ENCODE measurements at regions not wholly inside any gene's neighbourhood (a gene's known extent, or its start where the extent isn't known, plus 50 kb on each side); places are given as distances from the start of the nearest gene placed in this dataset.

DNA sequence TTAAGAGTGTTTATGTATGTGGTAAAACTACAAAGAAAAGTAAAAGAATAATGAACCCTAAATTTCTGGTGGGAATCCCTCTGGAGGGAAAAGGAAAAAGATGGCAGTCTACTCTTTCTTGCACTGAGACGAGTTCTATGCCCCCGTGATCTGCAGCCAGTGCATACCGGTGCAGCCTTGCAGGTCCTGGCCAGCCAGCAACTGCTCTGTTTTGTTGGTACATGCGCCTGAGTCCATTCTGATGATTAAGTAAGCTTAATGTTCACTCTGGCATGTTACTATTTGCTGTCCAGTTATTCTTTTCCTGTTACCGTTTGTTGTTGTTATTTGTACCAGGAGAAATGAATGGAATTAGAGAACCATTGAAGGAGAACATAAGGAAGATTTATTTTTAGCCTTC is 95.1 kb upstream of the TMC3 start:
- Mint-ChIP-seq H3K9me3 (peaks cover 17% of the 10 kb centered on the region), H3K4me1 (ENCODE audit: low read depth) (no peaks in the 10 kb centered on the region), H3K36me3 (ENCODE audit: low read depth) (peaks cover 3% of the 10 kb centered on the region), H3K27ac (no peak overlapping the region), H3K27me3 (peaks cover 41% of the 10 kb centered on the region), H3K4me3 (no peak overlapping the region)
- DNase-seq: no peak

DNA sequence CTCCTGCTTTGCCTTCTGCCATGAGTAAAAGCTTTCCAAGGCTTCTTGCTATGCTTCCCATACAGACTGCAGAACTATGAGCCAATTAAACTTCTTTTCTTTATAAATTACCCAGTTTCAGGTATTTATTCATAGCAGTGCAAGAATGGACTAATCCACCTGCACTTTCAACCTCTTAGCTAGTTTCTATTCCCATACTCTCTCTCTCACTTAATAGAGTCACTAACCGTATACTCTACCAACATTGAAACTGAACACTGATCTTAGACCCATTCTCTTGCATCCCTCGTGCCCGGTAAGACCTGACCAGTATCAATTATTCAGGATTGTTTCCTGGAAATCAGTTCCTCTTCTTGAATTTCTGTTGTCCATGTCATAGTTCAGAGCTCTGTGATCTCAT is 92.7 kb upstream of the TMC3 start:
- Mint-ChIP-seq H3K27ac (no peak overlapping the region), H3K9me3 (peaks cover 29% of the 10 kb centered on the region), H3K4me3 (no peak overlapping the region), H3K27me3 (peaks cover 34% of the 10 kb centered on the region), H3K4me1 (ENCODE audit: low read depth) (no peaks in the 10 kb centered on the region), H3K36me3 (ENCODE audit: low read depth) (peaks cover 3% of the 10 kb centered on the region)
- no peak for DNase-seq

DNA sequence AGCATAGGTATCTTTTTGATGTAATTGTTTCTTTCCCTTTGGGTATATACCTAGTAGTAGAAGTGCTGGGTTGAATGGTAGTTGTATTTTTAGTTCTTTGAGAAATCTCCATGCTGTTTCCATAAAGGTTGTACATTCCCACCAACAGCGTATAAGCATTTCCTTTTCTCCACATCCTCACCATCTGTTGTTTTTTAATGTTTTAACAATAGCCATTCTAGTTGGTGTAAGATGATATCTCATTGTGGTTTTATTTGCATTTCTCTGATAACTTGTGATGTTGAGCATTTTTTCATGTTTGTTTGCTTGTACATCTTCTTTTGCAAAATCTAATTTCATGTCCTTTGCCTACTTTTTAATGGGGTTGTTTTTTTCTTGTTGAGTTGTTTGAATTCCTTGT is 80.0 kb upstream of the TMC3 start:
- Mint-ChIP-seq H3K4me1 (ENCODE audit: low read depth) (peaks cover 8% of the 10 kb centered on the region), H3K9me3 (peaks cover 12% of the 10 kb centered on the region), H3K36me3 (ENCODE audit: low read depth) (no peaks in the 10 kb centered on the region), H3K27me3 (peaks cover 19% of the 10 kb centered on the region), H3K4me3 (no peak overlapping the region), H3K27ac (no peak overlapping the region)
- no peak for DNase-seq

DNA sequence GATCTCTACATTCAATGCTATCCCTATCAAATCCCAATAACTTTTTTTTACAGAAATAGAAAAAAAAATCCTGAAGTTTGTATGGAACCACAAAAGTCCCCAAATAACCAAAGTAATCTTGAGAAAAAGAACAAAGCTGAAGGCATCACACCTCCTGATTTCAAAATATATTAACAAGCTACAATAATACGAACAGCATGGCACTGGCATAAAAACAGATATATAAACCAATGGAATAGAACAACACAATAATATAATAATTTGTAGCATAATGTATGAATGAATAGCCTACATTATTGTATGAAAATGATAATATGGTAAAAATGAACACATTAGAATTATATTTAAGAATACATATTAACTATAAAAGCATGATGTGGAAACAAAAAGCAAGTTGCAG is 76.7 kb upstream of the TMC3 start:
- H3K4me1 Mint-ChIP-seq (ENCODE audit: low read depth): no peaks in the 10 kb centered on the region

DNA sequence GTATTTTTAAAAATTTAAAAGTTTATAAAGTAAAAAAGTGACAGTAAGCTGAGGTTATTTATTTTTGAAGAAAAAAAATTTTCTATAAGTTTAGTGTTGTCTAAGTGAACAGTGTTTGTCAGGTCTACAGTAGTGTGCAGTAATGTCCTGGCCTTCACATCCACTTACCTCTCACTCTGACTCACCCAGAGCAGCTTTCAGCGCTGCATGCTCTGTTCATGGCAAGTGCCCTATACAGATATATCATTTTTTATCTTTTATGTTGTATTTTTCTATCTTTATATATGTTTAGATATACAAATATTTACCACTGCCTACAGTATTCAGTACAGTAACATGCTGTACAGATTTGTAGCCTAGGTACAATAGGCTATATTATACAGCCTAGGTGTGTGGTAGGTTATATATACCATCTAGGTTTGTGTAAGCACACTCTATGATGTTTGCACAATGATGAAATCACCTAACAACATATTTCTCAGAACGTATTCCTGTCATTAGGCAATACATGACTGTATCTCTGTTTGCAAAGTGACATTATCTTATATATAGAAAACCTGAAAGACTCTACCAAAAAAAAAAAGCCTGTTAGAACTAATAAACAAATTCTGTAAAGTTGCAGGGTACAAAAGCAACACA is 75.9 kb upstream of the TMC3 start:
- Mint-ChIP-seq H3K4me1 (ENCODE audit: low read depth) (no peaks in the 10 kb centered on the region), H3K27me3 (peaks cover 17% of the 10 kb centered on the region), H3K27ac (no peak overlapping the region), H3K4me3 (no peak overlapping the region), H3K9me3 (peaks cover 19% of the 10 kb centered on the region), H3K36me3 (ENCODE audit: low read depth) (no peaks in the 10 kb centered on the region)
- no peak for DNase-seq

More for the DNA sequence above, 76.7 kb upstream of the TMC3 start:
- H3K9me3 Mint-ChIP-seq: peaks cover 13% of the 10 kb centered on the region
- H3K4me3 Mint-ChIP-seq: no peak overlapping the region
- peaks cover 17% of the 10 kb centered on the region for H3K27me3 Mint-ChIP-seq
- DNase-seq: no peak
- no peak overlapping the region for H3K27ac Mint-ChIP-seq
- no peaks in the 10 kb centered on the region for H3K36me3 Mint-ChIP-seq (ENCODE audit: low read depth)

DNA sequence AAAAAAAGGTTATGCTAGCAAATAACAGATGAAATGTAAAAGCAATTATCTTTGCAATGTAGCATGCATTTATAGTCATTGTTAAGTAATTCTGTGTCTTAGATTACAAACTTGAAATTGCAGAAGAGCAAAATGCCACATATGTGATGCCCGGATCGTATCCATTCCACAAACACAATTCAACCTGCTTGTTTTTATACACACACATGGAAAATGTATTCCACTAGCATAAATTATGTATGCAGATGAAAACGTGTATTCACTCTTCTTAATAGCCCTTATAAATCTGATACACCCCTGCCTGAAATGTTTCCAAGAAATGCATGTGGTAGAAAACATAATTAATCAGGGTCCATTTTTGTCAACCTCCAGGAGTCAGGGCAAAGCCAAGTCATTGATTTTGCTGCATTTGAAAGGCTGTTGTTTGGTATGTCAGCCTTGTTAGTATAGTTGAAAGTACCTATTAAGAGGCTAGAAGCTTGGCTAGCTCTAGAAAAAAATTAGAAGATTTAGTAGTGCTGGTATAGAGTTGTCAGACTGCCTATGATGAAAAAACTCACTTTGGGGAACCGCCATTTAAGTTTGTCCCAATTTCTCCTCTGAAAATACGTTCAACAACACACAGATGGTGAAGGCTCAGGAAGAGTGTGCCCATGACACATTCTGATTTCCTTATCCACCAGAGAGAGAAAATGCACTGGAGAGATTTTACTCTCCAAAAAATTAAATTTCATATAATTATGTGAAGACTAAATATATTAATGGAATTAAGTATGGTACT is 69.2 kb upstream of the TMC3 start:
- H3K27ac Mint-ChIP-seq: no peak overlapping the region
- no peak for DNase-seq
- no peaks in the 10 kb centered on the region for H3K36me3 Mint-ChIP-seq (ENCODE audit: low read depth)
- peaks cover 16% of the 10 kb centered on the region for H3K9me3 Mint-ChIP-seq
- no peak overlapping the region for H3K4me3 Mint-ChIP-seq
- H3K27me3 Mint-ChIP-seq: peaks cover 37% of the 10 kb centered on the region
- H3K4me1 Mint-ChIP-seq (ENCODE audit: low read depth): no peaks in the 10 kb centered on the region

DNA sequence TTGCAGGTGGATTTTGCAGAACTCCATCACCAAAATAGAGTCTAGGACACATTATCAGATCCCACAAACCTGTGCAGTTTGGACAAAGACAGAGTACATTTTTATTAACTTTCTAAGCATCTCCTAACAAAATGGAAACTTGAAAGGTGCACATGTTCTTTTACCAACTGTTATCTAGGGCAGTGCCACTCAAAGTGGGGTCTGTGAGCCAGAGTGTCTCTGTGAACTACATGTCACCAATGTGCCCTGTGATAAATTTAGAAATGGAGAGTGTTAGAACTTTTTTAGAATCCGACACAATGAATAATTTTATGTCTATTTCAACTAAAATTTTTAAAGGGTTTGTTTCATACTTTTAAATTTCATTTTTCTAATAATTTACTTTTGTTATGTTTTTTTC is 68.4 kb upstream of the TMC3 start:
- H3K36me3 Mint-ChIP-seq (ENCODE audit: low read depth): no peaks in the 10 kb centered on the region
- H3K27me3 Mint-ChIP-seq: peaks cover 33% of the 10 kb centered on the region
- H3K4me3 Mint-ChIP-seq: no peak overlapping the region
- no peak overlapping the region for H3K27ac Mint-ChIP-seq
- peaks cover 14% of the 10 kb centered on the region for H3K9me3 Mint-ChIP-seq
- DNase-seq: no peak
- no peaks in the 10 kb centered on the region for H3K4me1 Mint-ChIP-seq (ENCODE audit: low read depth)

DNA sequence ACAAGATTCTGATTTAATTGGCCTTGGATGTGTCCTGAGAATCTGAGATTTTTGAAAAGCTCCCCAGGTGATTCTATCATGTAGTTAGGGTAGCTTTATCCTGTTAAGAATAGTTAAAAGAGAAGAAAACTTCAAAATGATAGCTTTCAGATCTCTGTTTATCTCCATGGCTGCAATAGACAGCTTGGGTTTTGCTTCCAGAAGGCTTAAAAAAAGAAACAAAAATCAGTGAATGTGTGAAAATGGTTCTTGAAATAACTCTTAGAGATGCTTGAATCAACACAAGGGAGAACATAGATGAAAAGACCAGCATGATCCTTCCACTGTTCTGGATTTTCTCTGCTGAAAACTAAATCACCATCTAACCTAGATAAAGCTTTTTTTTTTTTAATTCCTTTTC is 60.8 kb upstream of the TMC3 start:
- no peak overlapping the region for H3K4me3 Mint-ChIP-seq
- no peaks in the 10 kb centered on the region for H3K4me1 Mint-ChIP-seq (ENCODE audit: low read depth)
- no peak overlapping the region for H3K27ac Mint-ChIP-seq
- H3K9me3 Mint-ChIP-seq: peaks cover 9% of the 10 kb centered on the region
- no peak for DNase-seq
- no peaks in the 10 kb centered on the region for H3K36me3 Mint-ChIP-seq (ENCODE audit: low read depth)
- H3K27me3 Mint-ChIP-seq: peaks cover 38% of the 10 kb centered on the region

DNA sequence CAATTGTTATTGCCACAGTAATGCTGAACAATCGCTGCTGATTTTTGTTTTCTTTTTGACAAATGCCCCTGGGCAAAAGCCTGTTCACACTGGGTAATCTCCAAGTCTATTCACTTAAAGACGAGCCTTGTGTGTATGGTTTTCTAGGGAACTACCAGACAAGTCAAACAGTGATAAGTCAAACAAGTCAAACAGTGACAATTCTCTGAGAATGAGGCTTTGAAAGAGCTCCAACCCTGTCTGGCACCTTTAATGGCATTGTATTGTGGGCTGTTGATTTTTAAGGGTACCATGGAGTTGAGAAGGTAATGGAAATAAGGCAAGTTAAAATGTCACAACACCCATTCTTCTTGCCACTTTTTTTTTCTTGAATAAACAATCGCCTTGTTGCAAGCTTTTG is 59.4 kb upstream of the TMC3 start:
- DNase-seq: no peak
- Mint-ChIP-seq H3K4me1 (ENCODE audit: low read depth) (no peaks in the 10 kb centered on the region), H3K9me3 (peaks cover 9% of the 10 kb centered on the region), H3K4me3 (no peak overlapping the region), H3K36me3 (ENCODE audit: low read depth) (no peaks in the 10 kb centered on the region), H3K27ac (no peak overlapping the region), H3K27me3 (peaks cover 34% of the 10 kb centered on the region)

DNA sequence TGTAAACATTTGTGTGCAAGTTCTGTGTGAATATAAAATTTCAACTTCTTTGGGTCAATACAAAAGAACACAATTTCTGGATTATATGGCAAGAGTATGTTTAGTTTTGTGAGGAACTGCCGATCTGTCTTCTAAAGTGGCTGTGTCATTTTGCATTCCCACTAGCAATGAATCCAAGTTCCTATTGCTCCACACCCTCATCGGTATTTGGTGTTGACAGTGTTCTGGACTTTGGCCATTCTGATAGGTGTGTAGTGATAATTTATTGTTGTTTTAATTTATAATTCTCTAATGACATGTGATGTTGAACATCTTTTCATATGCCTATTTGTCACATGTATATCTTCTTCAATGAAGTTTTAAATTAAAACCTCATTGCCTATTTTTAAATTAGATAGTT is 58.2 kb upstream of the TMC3 start:
- Mint-ChIP-seq H3K4me1 (ENCODE audit: low read depth) (no peaks in the 10 kb centered on the region), H3K27me3 (peaks cover 33% of the 10 kb centered on the region), H3K36me3 (ENCODE audit: low read depth) (no peaks in the 10 kb centered on the region), H3K9me3 (peaks cover 9% of the 10 kb centered on the region), H3K27ac (no peak overlapping the region), H3K4me3 (no peak overlapping the region)
- no peak for DNase-seq

DNA sequence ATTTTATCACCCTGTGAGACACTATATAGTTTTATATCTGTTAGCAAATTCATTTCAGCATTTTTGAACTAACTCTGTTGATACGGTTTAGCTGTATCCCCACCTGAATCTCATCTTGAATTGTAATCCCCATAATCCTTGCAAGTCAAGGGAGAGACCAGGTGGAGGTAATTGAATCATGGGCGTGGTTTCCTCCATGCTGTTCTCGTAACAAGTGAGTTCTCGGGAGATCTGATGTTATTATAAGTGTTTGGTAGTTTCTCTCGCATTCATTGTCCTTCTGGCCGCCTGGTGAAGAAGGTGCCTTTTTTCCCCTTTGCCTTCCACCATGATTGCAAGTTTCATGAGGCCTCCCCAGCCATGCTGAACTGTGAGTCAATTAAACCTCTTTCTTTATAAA is 53.2 kb upstream of the TMC3 start:
- no peak overlapping the region for H3K4me3 Mint-ChIP-seq
- H3K27ac Mint-ChIP-seq: no peak overlapping the region
- H3K9me3 Mint-ChIP-seq: peaks cover 9% of the 10 kb centered on the region
- no peak for DNase-seq
- no peaks in the 10 kb centered on the region for H3K4me1 Mint-ChIP-seq (ENCODE audit: low read depth)
- H3K36me3 Mint-ChIP-seq (ENCODE audit: low read depth): no peaks in the 10 kb centered on the region
- H3K27me3 Mint-ChIP-seq: peaks cover 3% of the 10 kb centered on the region

DNA sequence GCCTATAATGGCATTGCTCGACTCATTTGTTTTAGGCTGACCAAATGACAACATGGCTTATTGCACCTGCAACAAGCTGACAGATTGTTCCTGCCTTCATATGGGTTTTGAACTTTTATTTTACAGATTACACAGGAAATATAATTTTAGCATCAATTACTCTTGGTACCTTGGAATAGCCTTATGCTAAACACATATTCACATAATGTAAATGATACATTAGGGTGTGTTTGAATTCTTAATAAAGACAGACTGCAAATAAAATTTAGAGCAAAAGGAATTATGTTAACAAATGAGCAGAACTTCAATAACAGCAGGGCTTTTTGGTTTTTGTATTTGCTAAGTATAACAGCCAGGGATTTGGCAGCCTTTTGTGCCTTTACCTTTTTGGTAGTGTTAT is 51.9 kb upstream of the TMC3 start:
- Mint-ChIP-seq H3K9me3 (peaks cover 2% of the 10 kb centered on the region), H3K27me3 (no peaks in the 10 kb centered on the region), H3K4me3 (no peak overlapping the region), H3K4me1 (ENCODE audit: low read depth) (no peaks in the 10 kb centered on the region), H3K36me3 (ENCODE audit: low read depth) (no peaks in the 10 kb centered on the region), H3K27ac (no peak overlapping the region)
- no peak for DNase-seq
